Uterus (tissue), 2 donors: ENCODE measurements at regions not wholly inside any gene's neighbourhood (a gene's known extent, or its start where the extent isn't known, plus 50 kb on each side); places are given as distances from the start of the nearest gene placed in this dataset.

Experiments used
- CTCF ChIP-seq, 4 experiments: fragments of 200-600 bp in 2 of 4; fragments of 450-650 bp in 2 of 4; sonication (generic) in 2 of 4; IDR thresholded peaks; one replicate each; pipeline ENCODE4 v1.5.1; 2016 to 2019; ENCODE audit warnings: antibody characterized with exemption in 4 of 4, mild to moderate bottlenecking in 2 of 4, moderate library complexity in 1 of 4
- POLR2A ChIP-seq, 2 donors: fragments of 450-650 bp; IDR thresholded peaks; one replicate each; pipeline ENCODE4 v1.6.1; 2016; ENCODE audit warnings: antibody characterized with exemption in 2 of 2, mild to moderate bottlenecking in 1 of 2, moderate library complexity in 1 of 2

GRCh38 chr6:95670011-95670463 is 92.7 kb downstream of the MANEA start:
- no peak for TF ChIP-seq CTCF (IDR thresholded peaks at IDR 0.05)
- TF ChIP-seq POLR2A (IDR thresholded peaks at IDR 0.05), result no peak
